ENCODE measurements at regions not wholly inside any gene's neighbourhood (a gene's known extent, or its start where the extent isn't known, plus 50 kb on each side); places are given as distances from the start of the nearest gene placed in this dataset.

DNA sequence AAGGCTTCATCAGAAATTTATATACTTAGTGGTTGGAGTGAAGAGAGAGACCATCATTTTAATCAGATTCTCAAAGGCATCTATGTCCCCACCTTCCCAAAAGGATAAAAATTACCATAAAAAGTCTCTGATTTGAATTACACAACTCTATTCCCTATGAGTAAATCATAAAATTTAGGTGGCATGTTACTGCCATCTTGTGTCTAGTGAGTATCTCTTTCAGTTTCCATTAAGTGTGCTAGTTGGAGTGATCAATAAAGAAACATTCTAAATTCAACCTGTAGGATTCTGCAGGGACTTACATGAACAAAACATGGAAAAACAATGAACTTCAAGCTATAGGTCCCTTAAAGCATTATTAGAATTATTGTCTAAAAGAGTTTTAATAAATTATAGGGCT is 655.4 kb downstream of the LTN1 start:
- no peaks in the 10 kb centered on the region for H3F3A ChIP-seq (ENCODE audit: control insufficient read depth, insufficient read depth)
- H3K4me2 ChIP-seq (ENCODE audit: low read length), result no peak overlapping the region
- no peak for TF ChIP-seq CTCF (IDR thresholded peaks at IDR 0.05; ENCODE audit: low read depth, low read length, poor library complexity, severe bottlenecking)
- TF ChIP-seq EZH2phosphoT487 (IDR thresholded peaks at IDR 0.05; ENCODE audit: borderline replicate concordance, low read length), result no peak
- no peaks in the 10 kb centered on the region for H3K79me2 ChIP-seq (ENCODE audit: control insufficient read depth, low read length)
- no peaks in the 10 kb centered on the region for H3K27me3 ChIP-seq (ENCODE audit: control insufficient read depth, low read length)
- H4K20me1 ChIP-seq (ENCODE audit: control insufficient read depth, insufficient read depth, low read depth, low read length), result no peaks in the 10 kb centered on the region
- H3K27ac ChIP-seq (ENCODE audit: low read depth, low read length), result no peak overlapping the region
- H3K9me3 ChIP-seq (ENCODE audit: control insufficient read depth, insufficient read depth, low read length), result no peaks in the 10 kb centered on the region
- no peaks in the 10 kb centered on the region for H3K36me3 ChIP-seq (ENCODE audit: control insufficient read depth, low read length)
- H3K9me2 ChIP-seq (replicated peaks; ENCODE audit: control insufficient read depth, low read length), result no peaks in the 10 kb centered on the region
- H3K4me3 ChIP-seq (ENCODE audit: low read length), result no peak overlapping the region
- H3K4me1 ChIP-seq (ENCODE audit: control insufficient read depth, low read length), result peaks cover 4% of the 10 kb centered on the region; the same call in 1 of the 2 replicates

DNA sequence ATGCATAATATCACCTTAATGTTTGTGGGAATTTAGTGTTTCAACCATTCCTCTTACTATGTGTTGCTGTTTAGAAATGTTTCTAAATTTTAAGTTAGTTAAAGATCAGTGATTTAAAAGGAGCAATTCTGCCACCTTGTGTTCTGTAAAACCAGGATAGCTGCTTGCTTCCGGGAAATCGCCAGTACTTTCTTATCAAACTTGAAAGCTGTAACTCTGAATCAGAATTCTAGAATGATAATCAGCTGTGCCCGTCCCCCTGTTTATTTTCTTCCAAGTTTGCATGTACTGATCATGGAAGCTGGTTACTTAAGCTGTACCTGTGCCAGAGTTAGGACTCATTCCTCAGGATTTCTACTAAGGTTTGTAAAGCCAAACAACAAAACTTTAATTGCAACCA is 656.4 kb downstream of the LTN1 start:
- no peak overlapping the region for H3K4me3 ChIP-seq (ENCODE audit: low read length)
- H3F3A ChIP-seq (ENCODE audit: control insufficient read depth, insufficient read depth), result no peaks in the 10 kb centered on the region
- H3K27me3 ChIP-seq (ENCODE audit: control insufficient read depth, low read length), result no peaks in the 10 kb centered on the region
- no peaks in the 10 kb centered on the region for H3K36me3 ChIP-seq (ENCODE audit: control insufficient read depth, low read length)
- TF ChIP-seq CTCF (IDR thresholded peaks at IDR 0.05; ENCODE audit: low read depth, low read length, poor library complexity, severe bottlenecking) (peak; percentile 45), EZH2phosphoT487 (IDR thresholded peaks at IDR 0.05; ENCODE audit: borderline replicate concordance, low read length) (no peak)
- no peaks in the 10 kb centered on the region for H3K9me3 ChIP-seq (ENCODE audit: control insufficient read depth, insufficient read depth, low read length)
- no peaks in the 10 kb centered on the region for H3K9me2 ChIP-seq (replicated peaks; ENCODE audit: control insufficient read depth, low read length)
- H4K20me1 ChIP-seq (ENCODE audit: control insufficient read depth, insufficient read depth, low read depth, low read length), result no peaks in the 10 kb centered on the region
- H3K4me2 ChIP-seq (ENCODE audit: low read length), result no peak overlapping the region
- peaks cover 4% of the 10 kb centered on the region; the same call in 1 of the 2 replicates for H3K4me1 ChIP-seq (ENCODE audit: control insufficient read depth, low read length)
- no peaks in the 10 kb centered on the region for H3K79me2 ChIP-seq (ENCODE audit: control insufficient read depth, low read length)
- H3K27ac ChIP-seq (ENCODE audit: low read depth, low read length), result no peak overlapping the region

- H3K79me2 ChIP-seq (ENCODE audit: control insufficient read depth, low read length), result no peaks in the 10 kb centered on the region
- H3K4me2 ChIP-seq (ENCODE audit: low read length), result no peak overlapping the region
- no peak overlapping the region for H3K27ac ChIP-seq (ENCODE audit: low read depth, low read length)
- no peak overlapping the region for H3K4me3 ChIP-seq (ENCODE audit: low read length)
- H3F3A ChIP-seq (ENCODE audit: control insufficient read depth, insufficient read depth), result no peaks in the 10 kb centered on the region
- no peaks in the 10 kb centered on the region for H3K9me3 ChIP-seq (ENCODE audit: control insufficient read depth, insufficient read depth, low read length)
- H3K4me1 ChIP-seq (ENCODE audit: control insufficient read depth, low read length), result peaks cover 4% of the 10 kb centered on the region; the same call in 1 of the 2 replicates
- no peaks in the 10 kb centered on the region for H3K36me3 ChIP-seq (ENCODE audit: control insufficient read depth, low read length)
- no peaks in the 10 kb centered on the region for H3K27me3 ChIP-seq (ENCODE audit: control insufficient read depth, low read length)
- TF ChIP-seq CTCF (IDR thresholded peaks at IDR 0.05; ENCODE audit: low read depth, low read length, poor library complexity, severe bottlenecking) (no peak), EZH2phosphoT487 (IDR thresholded peaks at IDR 0.05; ENCODE audit: borderline replicate concordance, low read length) (no peak)
- H4K20me1 ChIP-seq (ENCODE audit: control insufficient read depth, insufficient read depth, low read depth, low read length), result no peaks in the 10 kb centered on the region
- no peaks in the 10 kb centered on the region for H3K9me2 ChIP-seq (replicated peaks; ENCODE audit: control insufficient read depth, low read length)
Observed at GRCh38 chr21:28334407-28334806, 658.3 kb downstream of the LTN1 start.
